ENCODE measurements at regions not wholly inside any gene's neighbourhood (a gene's known extent, or its start where the extent isn't known, plus 50 kb on each side); places are given as distances from the start of the nearest gene placed in this dataset.

DNA sequence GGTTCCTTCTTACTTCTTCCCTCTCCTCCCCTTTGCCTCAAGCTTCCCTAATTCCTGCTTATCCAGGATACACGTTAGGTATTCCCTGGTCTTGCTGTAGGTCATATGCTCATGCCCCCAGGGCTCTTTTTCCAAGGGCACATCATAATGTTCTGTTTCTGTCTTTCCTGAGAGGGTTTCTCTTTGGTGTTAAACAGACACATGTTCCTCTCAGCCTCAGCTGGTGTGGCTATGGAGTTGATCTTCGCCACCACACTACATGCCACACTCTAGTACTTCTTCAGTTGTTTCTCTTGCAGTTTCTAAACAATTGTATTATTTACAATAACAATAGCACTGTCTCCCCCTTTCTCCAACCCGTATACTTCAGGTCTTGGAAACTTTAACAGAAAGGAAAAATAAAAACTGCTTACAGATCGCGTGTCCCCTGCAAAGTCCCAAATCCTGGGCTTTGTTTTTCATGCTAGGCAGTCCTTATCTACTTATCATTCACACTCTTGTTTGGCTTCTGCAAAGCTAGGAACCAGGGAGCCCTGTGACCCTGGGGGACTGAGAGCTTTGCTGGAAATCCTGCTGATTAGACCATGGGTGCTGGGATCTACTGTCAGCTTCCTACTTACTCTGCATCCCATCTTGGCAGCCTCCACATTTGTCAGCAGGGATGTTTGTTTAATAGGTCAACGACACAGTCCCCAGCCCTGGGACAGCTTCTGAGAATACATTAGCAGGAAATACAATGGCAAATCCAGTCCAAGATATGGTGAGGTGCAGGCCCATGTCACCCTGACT is 193.9 kb upstream of the BMPER start:
- DNase-seq (no peak), ATAC-seq (no peak)
- Mint-ChIP-seq H3K36me3 (ENCODE audit: low read depth) (no peaks in the 10 kb centered on the region), H3K4me3 (no peak overlapping the region), H3K9me3 (no peaks in the 10 kb centered on the region), H3K27me3 (peaks cover 2% of the 10 kb centered on the region), H3K4me1 (no peaks in the 10 kb centered on the region), H3K27ac (no peak overlapping the region)

DNA sequence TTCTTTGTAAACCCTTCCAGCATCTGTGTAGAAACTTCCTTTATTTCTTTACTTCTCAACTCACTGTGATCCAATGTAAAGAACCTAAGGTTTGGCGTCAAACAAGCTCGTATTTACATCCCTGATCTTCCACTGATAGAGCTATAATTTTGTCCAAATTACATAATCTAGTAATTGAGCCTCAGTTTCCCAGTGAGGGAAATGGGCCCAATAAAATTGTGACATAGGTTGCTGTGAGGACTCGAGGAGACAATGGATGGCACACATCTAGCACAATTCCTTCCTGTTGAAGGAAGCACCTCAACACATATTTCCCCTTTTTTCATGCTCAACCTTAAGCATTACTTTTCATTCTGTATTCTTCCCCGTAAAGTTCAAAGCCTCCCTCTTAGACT is 193.3 kb upstream of the BMPER start:
- no peak for DNase-seq
- no peak overlapping the region for H3K27ac Mint-ChIP-seq
- ATAC-seq = no peak
- no peaks in the 10 kb centered on the region for H3K36me3 Mint-ChIP-seq (ENCODE audit: low read depth)
- H3K27me3 Mint-ChIP-seq = peaks cover 2% of the 10 kb centered on the region
- H3K9me3 Mint-ChIP-seq = no peaks in the 10 kb centered on the region
- H3K4me3 Mint-ChIP-seq = no peak overlapping the region
- H3K4me1 Mint-ChIP-seq = no peaks in the 10 kb centered on the region

DNA sequence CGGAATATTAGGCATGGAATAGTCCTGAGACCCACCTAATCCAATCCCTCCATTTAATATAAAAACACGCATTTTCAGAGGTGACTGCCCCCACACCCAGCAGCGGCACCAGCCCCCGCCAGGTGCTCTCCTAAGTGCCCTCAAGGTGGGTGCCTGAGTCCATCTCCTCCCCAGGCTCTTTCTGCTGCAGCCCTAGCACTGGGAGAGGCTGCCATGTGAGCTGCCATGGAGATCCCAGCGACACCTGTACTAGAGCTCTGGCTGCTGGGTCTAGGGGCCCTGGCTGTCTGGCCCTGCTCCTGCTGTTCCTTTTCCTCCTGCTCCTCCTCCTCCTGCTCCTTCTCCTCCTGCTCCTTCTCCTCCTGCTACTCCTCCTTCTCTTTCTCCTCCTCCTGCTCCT is 191.1 kb upstream of the BMPER start:
- Mint-ChIP-seq H3K9me3 (no peaks in the 10 kb centered on the region), H3K36me3 (ENCODE audit: low read depth) (no peaks in the 10 kb centered on the region), H3K27ac (no peak overlapping the region), H3K4me1 (no peaks in the 10 kb centered on the region), H3K27me3 (peaks cover 2% of the 10 kb centered on the region), H3K4me3 (no peak overlapping the region)
- ATAC-seq (no peak), DNase-seq (no peak)

DNA sequence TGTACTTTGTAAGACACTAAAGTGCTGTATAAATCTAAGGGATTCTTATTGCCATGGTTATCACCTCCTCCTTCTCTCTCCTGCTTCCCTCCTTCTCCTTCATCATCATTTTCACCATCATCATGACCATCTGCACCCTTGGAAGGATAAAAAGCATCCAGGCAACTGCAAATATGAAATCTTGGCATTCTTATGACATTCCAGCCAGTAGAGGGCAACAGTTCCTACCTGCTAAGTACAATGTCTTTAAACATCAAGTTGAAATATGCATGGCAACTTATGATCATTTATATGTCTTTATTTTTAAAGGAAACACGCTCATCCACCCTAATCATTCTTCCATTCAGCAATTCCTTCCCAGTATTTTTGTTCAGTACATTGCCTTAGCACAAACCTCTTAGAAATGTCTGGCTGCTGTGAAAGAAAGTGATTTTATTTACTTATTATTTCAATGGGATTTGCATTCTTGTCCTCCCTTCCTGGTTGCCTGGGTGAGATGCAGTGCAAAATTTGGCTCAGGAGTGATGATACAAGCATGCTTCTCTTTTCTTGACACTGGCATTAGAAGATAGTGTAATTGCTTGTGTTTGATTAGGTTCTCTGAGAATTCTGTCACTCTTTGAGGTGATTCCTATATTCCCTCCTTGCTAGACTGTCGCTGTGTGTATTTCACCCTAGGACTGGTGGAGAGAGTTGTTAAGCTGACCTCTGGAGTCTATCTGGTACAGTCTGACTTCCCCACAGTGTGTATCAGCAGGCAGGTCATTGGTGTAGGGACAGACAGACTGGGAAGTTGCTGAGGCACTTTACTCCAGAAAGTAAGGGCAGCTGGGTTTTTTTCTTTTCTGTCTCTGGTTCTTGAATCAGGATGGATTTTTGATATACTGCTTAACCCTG is 188.5 kb upstream of the BMPER start:
- H3K27me3 Mint-ChIP-seq = peaks cover 2% of the 10 kb centered on the region
- no peak overlapping the region for H3K27ac Mint-ChIP-seq
- H3K4me1 Mint-ChIP-seq = no peaks in the 10 kb centered on the region
- no peaks in the 10 kb centered on the region for H3K9me3 Mint-ChIP-seq
- no peak overlapping the region for H3K4me3 Mint-ChIP-seq
- DNase-seq (no peak), ATAC-seq (no peak)
- peaks cover 1% of the 10 kb centered on the region for H3K36me3 Mint-ChIP-seq (ENCODE audit: low read depth)

DNA sequence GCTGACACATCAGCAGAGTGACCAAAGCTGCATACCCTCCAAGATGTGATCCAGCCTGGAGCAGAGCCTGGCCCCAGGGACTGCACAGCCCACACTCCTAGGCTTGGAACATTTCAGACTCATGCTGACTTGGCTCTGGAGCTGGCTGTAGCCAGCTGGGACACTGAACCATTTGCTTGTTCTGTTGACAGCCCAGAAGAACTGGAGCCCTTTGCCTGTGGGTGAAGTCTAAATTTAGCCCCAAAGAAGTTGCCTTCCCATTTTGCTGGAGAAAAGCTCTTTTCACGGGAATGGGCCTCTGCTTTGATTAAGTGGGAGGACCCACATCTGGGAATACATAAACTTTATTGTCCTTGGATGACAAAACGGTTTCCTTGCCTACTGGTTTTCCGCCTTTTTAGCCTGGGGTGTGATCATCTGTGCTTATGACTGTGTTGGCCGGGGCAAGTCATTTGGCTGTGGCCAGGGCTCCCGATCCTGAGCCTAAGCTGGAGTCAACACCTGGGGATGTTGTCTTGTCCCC is 186.2 kb upstream of the BMPER start:
- no peaks in the 10 kb centered on the region for H3K9me3 Mint-ChIP-seq
- H3K4me3 Mint-ChIP-seq = no peak overlapping the region
- peaks cover 1% of the 10 kb centered on the region for H3K36me3 Mint-ChIP-seq (ENCODE audit: low read depth)
- H3K4me1 Mint-ChIP-seq = no peaks in the 10 kb centered on the region
- DNase-seq (no peak), ATAC-seq (no peak)
- no peak overlapping the region for H3K27ac Mint-ChIP-seq
- H3K27me3 Mint-ChIP-seq = peaks cover 2% of the 10 kb centered on the region

DNA sequence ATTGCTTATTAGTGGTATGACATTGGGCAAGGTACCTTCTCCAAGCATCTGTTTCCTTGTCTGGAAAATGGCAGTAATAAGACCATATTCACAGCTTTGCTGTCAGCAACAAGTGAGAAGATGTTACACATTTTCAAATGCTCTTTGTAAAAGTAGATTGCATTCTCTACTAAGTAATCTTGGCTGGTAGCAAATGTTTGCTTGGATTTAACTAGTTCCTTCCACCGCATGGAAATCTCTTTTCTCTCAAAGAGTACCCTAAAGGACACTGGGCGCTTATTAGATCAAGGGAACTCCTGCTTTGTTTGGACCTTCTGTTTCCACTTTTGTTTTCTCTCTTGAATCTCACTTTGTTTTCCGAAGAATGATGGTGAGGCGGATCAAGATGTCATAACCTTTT is 185.2 kb upstream of the BMPER start:
- Mint-ChIP-seq H3K27me3 (peaks cover 2% of the 10 kb centered on the region), H3K4me1 (no peaks in the 10 kb centered on the region), H3K27ac (no peak overlapping the region), H3K9me3 (no peaks in the 10 kb centered on the region), H3K4me3 (no peak overlapping the region), H3K36me3 (ENCODE audit: low read depth) (peaks cover 1% of the 10 kb centered on the region)
- DNase-seq (no peak), ATAC-seq (no peak)

DNA sequence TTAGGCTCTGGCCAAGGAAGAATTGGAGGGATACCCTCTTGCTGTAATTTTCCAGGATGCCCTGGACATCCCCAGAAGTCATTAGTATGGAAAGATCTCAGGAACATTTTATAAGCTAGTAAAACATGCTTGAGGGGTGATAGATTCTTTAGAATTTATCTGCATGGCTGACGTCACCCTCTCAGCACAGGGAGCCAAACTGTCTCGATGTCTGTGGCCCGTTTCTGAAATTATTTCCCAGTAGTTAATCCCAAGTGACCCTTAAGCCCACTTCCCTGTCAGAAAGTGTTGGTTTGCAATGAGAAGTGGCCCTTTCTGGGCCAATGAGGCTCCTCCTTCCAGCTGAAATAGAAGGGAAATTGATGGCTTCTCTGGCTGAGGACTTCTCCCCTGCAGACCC is 184.5 kb upstream of the BMPER start:
- Mint-ChIP-seq H3K9me3 (no peaks in the 10 kb centered on the region), H3K27me3 (peaks cover 2% of the 10 kb centered on the region), H3K36me3 (ENCODE audit: low read depth) (peaks cover 1% of the 10 kb centered on the region), H3K4me1 (no peaks in the 10 kb centered on the region), H3K27ac (no peak overlapping the region), H3K4me3 (no peak overlapping the region)
- DNase-seq (no peak), ATAC-seq (no peak)

DNA sequence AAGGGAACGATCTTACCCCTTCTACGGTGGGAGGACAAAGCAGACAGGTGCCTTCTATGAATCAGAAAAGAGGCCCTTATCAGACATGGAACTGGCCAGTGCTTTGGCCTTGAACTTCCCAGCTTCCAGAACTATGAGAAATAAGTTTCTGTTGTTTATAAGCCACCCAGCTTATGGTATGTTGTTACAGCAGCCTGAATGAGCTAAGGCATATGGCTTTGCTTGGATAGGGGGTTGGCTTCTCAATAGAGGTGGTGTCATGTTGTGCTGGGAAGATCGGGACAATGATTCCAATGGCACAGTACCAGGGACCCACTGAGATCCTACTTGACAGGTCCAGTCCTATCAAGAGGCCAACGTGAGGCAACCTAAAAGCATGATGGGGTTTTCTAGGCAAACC is 183.4 kb upstream of the BMPER start:
- Mint-ChIP-seq H3K27ac (no peak overlapping the region), H3K27me3 (no peaks in the 10 kb centered on the region), H3K9me3 (no peaks in the 10 kb centered on the region), H3K4me1 (no peaks in the 10 kb centered on the region), H3K36me3 (ENCODE audit: low read depth) (peaks cover 1% of the 10 kb centered on the region), H3K4me3 (no peak overlapping the region)
- ATAC-seq (no peak), DNase-seq (no peak)

DNA sequence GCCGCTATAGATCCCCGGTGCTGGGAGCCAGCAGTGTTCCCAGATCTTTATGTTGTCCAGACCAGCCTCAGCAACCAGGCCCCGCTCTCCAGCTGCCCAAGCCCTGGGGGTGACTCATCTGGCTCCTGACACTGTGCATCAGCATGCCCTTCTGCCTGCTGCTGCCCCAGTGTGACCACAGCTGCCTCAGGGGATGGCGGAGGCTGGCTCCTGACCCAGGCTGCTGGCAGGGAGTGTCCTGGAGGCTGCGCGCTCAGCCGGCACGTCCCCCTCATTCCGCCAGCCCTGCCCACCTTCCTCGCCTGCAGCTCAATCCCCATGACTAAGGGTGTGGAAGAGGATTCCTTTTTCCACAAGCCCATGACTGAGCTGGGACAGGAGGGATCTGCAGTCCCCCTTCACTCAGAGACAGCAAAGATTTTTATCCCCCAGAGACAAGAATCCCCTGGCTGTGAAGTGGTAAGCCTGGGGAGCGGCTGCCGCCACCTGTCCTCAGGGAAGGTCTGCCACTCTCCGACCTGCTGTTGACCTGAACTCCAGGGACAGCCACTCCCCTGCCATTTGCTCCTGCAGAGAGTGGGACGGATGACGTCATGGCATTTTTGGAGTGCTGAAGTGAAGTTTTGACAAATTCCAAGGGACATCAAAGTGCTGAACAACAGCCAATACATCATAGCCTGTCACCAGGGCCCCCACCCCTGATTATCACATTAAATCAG is 182.8 kb upstream of the BMPER start:
- no peaks in the 10 kb centered on the region for H3K9me3 Mint-ChIP-seq
- ATAC-seq (no peak), DNase-seq (no peak)
- H3K27me3 Mint-ChIP-seq = no peaks in the 10 kb centered on the region
- H3K4me1 Mint-ChIP-seq = no peaks in the 10 kb centered on the region
- peaks cover 1% of the 10 kb centered on the region for H3K36me3 Mint-ChIP-seq (ENCODE audit: low read depth)
- H3K4me3 Mint-ChIP-seq = no peak overlapping the region
- no peak overlapping the region for H3K27ac Mint-ChIP-seq

DNA sequence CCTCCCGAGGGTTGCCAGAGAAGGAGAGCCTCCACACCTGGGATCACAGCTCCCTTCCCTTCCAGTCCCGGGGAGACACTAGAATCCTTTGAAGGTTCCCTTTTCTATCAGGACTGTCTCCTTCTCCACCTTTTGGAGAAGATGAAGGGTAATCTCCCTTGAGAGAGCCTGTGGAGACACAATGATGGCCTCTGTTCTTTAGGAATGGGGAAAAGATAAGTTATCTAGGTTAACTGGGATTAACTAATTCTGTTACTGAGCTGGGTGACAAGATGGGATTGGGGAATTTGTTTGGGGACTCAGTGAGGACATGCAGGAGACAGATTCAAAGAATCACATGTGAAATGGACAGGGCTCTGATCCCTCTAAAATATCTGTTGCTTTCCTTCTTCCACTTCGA is 181.1 kb upstream of the BMPER start:
- DNase-seq (no peak), ATAC-seq (no peak)
- peaks cover 1% of the 10 kb centered on the region for H3K36me3 Mint-ChIP-seq (ENCODE audit: low read depth)
- H3K4me1 Mint-ChIP-seq = no peaks in the 10 kb centered on the region
- no peaks in the 10 kb centered on the region for H3K9me3 Mint-ChIP-seq
- H3K4me3 Mint-ChIP-seq = no peak overlapping the region
- no peak overlapping the region for H3K27ac Mint-ChIP-seq
- H3K27me3 Mint-ChIP-seq = no peaks in the 10 kb centered on the region

DNA sequence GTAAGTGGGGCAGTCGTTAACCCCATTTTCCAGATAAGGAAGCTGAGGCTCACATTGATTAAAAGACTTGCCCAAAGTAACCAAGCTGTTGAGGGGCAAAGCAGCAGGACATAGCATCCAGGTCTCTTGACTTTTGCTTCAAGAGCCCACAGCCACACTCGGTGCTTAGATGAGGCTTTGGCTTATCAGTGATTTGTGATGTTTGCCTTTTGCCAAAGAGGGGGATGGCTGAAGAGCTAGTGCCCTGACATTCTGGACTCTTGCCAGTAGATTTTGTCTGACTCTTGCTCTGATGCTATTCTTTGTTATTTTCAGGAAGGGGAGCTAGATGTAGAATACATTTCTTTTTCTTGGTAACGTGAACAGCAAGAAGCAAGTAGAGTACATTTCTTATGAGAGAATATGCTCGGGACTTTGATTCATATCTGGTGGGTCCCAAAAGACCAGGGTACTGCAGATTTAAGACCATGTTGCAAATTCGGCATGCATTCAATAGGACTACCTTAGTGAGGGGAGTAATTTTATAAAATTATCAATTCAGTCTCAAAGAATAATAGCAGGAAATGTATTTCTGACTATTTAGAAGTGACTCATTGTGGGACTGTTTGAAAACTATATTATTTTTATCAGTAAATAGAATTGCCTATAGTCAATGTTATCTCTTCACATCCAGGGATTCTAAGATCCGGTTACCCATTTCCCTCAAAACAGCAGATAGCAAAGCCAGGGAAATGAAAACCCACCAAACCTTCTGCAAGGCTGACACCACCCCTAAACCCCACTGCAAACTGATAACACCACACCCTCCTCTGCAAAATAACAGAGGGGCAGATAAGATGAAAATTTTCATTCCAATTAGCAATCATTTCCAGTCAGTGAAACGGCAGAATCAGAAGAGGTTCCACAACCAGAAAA is 180.0 kb upstream of the BMPER start:
- no peaks in the 10 kb centered on the region for H3K9me3 Mint-ChIP-seq
- H3K4me1 Mint-ChIP-seq = no peaks in the 10 kb centered on the region
- no peak overlapping the region for H3K27ac Mint-ChIP-seq
- no peak overlapping the region for H3K4me3 Mint-ChIP-seq
- ATAC-seq = no peak
- DNase-seq = no peak
- H3K27me3 Mint-ChIP-seq = no peaks in the 10 kb centered on the region
- H3K36me3 Mint-ChIP-seq (ENCODE audit: low read depth) = no peaks in the 10 kb centered on the region

DNA sequence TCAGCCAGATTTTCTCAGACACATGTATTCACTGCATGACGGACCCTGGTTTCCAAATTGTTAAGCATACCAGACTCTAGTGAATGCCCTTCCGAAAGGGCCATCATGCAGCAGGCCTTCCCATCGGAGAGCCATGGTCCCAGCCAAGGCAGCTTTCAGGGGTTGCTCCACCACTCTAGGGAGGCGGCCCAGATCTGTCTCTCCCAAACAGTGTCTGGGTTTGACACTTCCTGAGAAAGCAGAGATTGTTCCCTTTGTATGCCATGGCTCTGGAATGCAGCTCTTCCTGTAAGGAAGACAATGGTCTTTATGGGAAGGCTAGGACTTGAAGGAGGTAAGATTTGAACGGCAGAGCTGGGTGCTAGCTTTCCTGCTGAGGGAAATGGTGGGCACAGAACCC is 178.8 kb upstream of the BMPER start:
- Mint-ChIP-seq H3K4me1 (no peaks in the 10 kb centered on the region), H3K27ac (no peak overlapping the region), H3K27me3 (no peaks in the 10 kb centered on the region), H3K36me3 (ENCODE audit: low read depth) (no peaks in the 10 kb centered on the region), H3K9me3 (no peaks in the 10 kb centered on the region), H3K4me3 (no peak overlapping the region)
- no peak for ATAC-seq
- no peak for DNase-seq

DNA sequence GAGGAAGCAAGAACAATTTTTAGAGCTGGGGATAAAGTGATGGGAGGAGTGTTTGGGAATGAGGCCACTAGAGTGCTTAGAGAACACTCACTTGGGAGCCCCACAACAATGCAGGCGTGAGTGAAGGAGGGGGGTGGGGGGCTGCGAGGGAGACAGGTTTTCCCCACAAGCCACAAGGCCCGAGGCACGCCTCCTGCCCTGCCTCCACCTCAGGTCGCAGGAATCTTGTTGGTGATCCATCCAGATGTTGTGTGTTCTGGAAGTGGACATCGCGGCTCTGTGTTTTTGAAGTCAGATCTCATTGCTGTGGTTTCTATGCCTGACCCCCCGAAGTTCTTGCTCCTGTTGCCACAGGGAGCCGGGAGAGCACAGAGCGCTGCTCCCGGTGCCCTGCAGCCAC is 178.0 kb upstream of the BMPER start:
- DNase-seq (no peak), ATAC-seq (no peak)
- no peak overlapping the region for H3K4me3 Mint-ChIP-seq
- H3K36me3 Mint-ChIP-seq (ENCODE audit: low read depth) = no peaks in the 10 kb centered on the region
- no peaks in the 10 kb centered on the region for H3K27me3 Mint-ChIP-seq
- H3K9me3 Mint-ChIP-seq = no peaks in the 10 kb centered on the region
- no peaks in the 10 kb centered on the region for H3K4me1 Mint-ChIP-seq
- no peak overlapping the region for H3K27ac Mint-ChIP-seq
